ENCODE measurements at regions not wholly inside any gene's neighbourhood (a gene's known extent, or its start where the extent isn't known, plus 50 kb on each side); places are given as distances from the start of the nearest gene placed in this dataset.

DNA sequence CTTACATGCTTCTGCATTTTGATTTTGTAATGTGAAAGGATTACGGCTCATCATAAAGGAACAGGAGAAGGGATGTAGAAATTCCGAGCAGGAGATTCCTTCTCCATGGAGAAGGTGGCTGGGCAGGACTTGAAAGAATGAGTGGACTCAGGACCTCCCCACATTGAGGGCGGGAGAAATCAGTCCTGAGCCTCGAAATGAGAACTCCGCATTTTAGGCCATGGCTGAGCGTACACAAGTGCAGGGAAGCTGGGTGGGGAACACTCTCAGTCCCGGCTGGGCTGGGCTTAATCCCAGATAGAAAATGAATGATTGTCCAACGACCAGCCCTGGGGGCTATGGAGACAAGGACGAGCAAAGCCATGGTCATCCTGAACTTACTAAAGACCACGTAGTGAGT lies 402.3 kb upstream of the POU3F1 start:
- TF ChIP-seq YY1 (IDR thresholded peaks at IDR 0.05; ENCODE audit: insufficient read depth, insufficient read length) (no peak), ZNF274 (IDR thresholded peaks at IDR 0.05; ENCODE audit: low read depth, low read length) (no peak), SUZ12 (IDR thresholded peaks at IDR 0.05; ENCODE audit: extremely low read depth, insufficient read depth, insufficient read length) (no peak)
